COLO668 (cell line): ENCODE measurements at regions not wholly inside any gene's neighbourhood (a gene's known extent, or its start where the extent isn't known, plus 50 kb on each side); places are given as distances from the start of the nearest gene placed in this dataset.

Experiments
- DNase-seq: peaks from one replicate; lab custom pipeline; 2025; ENCODE audit not compliant: unreplicated experiment; lab: John Stamatoyannopoulos, UW

DNA sequence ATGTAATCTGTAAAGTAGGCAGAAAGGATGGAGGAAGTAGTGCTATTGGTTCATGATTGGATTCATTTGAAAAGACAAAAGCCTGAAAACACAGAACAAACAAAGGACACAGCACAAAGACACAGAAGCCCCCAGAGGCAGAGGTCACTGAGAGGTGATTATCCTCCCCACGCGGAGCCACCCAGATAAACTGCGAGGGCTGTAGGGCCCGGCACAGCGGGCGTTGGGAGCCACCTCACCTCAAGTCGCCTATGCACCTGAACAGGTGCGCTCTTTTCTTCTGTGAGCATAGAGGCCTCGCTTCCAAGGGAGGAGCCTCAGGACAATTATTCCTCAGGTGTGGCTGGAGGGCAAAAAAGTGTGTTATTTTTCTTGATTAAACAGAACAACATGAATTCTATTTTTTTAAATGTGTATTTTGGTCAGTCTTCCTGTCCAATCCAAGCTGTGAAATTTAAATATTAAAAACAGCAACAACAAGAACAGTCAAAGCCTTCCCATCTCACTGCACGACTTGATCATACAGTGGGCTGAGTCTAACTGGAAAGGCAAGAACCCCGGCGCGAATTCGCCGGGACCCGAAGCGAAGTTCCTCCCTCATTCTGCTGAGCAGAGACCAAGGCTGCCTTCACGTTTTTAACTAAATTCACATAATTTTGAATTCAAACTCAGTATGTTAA lies 205.3 kb downstream of the THBS2 start:
- no peak for DNase-seq

- DNase-seq: no peak
Measured at GRCh38 chr6:169047345-169047744, 206.3 kb downstream of the THBS2 start.

DNA sequence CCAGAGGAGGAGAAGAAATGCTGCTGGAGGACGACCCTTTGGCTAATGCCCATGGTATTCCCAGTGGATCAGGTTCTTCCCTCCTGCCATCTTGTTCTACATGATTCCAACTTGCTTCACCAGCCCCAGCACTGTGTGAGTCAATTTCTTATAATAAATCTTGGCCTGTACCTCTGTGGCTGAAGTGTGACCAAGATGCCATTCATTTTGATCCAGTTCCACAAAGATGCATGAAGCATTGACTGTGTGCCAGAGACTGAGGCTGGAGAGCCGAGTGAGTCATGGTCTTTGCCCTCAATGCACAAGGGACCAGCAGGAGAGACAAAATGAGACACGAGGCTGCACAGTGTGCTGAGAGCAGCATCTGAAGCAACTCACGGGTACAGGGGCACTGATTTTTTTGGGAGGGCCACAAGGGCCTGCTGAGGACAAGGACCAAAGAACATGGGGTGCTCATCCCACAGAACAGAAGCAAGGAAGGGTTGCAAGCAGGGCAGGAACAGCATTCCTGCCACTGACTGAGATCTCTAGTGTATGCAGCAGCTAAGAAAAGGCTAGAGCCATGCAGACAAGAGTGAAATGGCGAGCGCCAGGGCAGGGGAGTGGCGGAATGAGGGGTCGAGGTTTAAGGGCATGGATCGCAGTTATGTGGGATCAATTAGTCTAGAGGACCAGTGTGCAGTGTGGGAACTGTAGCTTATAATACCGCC lies 207.0 kb downstream of the THBS2 start:
- DNase-seq: no peak

DNA sequence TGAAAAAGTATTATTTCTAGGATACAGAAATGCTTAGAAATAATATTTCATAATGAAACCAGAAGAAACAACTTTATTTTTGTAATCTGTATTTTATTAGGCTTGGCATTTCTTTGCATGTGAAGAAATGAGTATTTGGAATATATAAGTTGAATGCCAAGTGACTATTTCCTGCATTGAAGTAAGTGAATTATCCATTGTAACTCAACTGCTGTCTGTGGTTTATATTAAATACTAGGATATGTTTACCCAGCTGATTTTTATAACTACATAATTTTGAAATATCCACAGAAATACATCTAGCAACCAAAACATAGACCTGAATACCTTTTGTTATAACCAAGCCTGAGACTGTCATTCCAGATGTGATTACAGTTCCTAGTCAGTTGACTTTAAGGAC lies 207.6 kb downstream of the THBS2 start:
- DNase-seq: no peak

GRCh38 chr6:169045486-169045885 lies 208.2 kb downstream of the THBS2 start:
- DNase-seq: peak; percentile 11

DNA sequence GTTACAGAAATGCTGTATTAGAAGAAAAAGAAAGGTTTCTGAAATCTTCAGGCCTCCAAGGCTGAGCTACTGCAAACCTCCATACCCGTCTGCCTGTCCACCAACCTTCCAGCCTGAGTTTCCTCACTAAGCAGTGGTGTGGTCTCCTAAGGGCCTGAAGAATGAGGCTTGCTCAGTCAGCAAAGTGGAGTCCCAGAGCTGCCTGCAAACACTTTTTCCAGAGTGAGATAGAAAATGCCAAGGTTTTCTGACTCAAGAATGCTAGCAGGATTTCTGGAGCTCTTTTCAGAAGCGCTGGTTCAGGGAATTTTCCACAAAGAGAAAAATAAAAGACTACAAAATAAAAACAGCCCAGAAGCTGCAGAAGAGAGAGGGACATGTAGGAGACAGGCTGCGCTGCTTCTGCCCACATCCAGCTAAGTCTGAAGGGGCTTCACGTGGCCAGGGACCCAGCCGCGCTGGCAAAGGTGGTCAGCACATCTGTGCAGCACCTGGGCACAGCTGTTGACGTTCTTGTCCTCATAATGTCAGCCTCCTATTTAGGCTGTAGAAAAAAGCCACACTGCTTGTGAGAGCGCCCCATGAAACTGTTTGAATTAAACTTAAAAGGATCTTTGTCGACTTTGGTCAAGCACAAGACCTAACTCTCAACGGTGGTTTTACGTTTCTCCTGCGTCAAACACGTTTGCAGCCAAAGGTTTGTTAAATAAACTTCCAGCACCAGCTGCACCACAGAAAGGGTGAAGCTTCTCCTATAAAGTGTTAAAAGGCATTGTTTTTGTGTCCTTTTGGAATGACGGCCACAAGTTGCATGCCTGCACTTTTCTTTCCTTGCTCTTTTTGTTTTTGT lies 209.0 kb downstream of the THBS2 start:
- DNase-seq: no peak

DNA sequence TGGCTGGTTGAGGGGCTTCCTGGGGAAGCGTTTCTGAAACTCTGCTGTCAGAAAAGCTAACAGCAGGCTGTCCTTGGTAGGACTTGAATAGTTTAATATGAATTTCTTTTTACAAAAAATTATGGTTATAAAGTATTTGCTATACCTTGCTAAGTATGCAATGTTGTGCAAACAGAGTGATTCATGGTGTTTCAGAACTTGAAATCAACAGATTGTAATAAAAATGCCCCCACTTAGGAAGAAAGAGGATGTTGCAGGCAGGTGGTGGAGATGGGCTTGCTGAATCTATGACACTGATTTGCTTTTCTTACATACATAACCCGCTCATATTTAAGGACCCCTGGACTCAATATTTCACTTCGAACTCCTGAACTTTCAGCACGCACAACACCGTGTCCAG lies 211.6 kb downstream of the THBS2 start:
- no peak for DNase-seq

- no peak for DNase-seq
Measured at GRCh38 chr6:169041078-169041477, 212.6 kb downstream of the THBS2 start.

DNA sequence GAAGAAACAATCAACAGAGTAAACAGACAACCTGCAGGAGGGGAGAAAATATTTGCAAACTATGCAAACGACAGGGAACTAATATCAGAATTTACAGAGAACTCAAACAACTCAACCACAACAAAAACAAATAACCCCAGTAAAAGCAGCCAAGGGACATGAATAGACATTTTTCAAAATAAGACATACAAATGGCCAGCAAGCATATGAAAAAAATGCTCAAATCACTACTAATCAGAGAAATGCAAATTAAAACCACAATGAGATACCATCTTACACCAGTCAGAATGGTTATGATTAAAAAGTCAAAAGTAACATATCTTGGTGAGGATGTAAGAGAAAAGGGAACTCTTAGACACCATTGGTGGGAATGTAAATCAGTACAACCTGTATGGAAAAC lies 215.0 kb downstream of the THBS2 start:
- DNase-seq: no peak

GRCh38 chr6:169035385-169036240 lies 218.0 kb downstream of the THBS2 start:
- DNase-seq: no peak

DNA sequence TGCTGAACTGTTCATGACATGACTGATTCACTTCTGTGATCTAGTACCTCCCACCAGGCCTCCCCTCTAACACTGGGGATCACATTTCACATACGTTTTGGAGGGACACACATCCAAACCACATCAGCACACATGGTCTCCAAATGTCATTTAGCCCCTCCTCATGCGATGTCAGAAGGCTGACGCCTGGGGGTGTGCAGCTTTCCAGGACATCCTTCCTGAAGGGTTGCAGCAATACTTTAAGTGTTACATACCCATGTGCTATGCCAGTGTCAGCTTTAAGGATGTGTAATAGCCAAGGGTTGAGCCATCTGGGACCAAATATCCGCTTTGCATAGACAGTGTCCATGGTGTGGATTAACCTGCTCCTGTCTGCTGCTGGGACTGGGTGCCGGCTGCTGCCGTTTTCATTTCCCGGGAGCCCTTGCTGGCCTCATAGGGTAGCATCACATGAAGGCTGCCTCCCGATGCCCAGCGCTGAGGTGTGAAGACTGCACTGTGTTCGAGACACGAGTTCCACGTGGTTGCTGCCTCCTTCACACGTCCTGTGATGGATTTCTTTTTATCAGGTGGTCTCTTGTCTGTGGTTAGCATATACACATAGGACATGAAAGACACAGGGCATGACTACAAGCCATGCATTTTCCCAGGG lies 219.0 kb downstream of the THBS2 start:
- no peak for DNase-seq

DNA sequence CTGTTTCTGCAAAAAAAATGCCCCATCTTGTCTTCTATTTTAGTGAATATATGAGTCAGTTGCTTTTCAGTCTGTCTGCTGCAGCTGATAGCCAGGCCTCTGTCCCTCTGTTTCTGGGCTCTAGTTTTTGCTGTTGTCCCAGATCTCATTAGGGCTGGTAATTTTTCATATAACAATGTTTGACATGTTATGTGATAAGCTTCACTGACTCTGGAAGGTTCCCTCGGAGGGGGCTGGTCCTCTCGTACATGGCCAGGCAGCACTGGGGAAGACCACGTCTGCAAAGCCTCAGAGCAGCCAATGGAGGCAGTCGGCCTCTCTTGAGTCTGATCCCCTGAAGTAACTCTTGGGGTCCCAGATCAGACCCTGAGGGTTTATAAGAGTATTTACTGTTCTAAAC lies 223.8 kb downstream of the THBS2 start:
- no peak for DNase-seq

- no peak for DNase-seq
Measured at GRCh38 chr6:169028343-169028742, 225.3 kb downstream of the THBS2 start.

DNA sequence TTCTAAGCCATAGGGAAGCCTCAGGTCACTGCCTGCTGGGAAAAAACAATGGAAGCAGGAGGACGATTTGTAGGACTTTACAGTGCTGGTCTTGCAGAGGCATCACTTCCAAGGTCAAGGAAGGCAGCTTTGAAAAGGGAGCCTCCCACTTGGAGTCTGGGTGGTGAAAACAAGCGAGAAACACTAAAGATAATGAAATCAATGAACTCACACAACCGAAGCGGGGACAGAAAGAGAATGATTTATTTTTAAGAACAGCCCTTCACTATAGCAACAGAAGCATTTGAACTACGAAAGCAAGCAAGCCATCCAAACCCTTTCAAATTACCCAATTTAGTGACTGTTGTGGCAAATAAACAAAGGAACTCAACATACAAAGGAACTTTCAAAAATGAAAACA lies 227.5 kb downstream of the THBS2 start:
- no peak for DNase-seq

- no peak for DNase-seq
Measured at GRCh38 chr6:169024047-169024660, 229.5 kb downstream of the THBS2 start.

- DNase-seq: no peak
Measured at GRCh38 chr6:169023161-169023874, 230.3 kb downstream of the THBS2 start.

DNA sequence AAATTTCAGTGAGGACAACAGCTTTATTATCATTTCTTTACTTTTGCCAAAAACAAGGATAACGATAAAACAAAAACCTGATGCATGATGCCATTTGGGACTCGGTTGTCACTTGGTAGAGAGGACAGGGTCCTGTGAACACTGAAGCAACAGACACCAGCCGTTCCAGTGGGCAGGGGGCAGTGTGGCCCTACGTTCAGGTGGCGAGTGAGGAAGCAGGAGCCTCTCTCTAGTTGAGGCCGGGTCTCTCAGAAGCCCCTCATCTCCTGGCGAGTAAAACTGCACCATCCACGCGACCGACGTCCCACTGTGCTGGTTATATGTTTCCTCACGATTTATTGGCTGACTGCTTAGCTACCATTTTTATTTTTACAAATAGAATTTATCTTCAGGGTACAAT lies 231.6 kb downstream of the THBS2 start:
- no peak for DNase-seq

- no peak for DNase-seq
Measured at GRCh38 chr6:169020821-169021220, 232.8 kb downstream of the THBS2 start.

DNA sequence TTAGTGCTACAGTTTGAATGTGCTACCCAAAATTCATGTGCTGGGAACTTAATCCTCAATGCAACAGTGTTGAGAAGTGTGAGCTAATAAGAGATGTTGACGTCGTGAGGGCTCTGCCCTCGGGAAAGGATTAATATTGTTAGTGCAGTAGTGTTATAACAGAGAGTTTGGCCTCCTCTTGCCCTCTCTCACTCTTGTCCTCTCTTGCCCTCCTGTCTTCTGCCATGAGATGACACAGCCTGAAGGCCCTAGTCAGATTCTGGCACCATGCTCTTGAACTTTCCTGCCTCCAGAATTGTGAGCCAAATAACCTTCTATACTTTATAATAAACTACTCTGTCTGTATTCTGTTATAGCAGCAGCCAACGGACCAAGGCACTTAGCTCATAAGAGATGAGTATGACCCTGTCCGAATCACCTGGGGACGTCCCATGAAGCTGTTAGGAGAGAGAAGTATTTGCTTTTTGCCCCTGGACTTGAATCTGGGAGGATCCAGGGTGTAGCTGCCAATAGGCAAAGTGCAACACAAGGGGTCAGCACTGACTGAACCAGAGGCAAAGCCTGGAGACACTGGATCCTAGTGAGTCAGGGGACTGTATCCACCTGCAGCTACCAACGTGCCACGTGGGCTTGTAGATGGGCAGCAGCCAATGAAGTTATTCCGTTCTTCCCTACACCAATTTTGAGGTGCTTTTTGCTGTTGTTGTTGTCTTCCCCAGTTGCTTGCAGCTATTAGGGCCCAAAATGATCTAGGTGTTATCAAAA lies 233.7 kb downstream of the THBS2 start:
- no peak for DNase-seq
